NCI-H748 treated with DMSO at 0.1 percent for 48 hours (cell line): ENCODE measurements at regions not wholly inside any gene's neighbourhood (a gene's known extent, or its start where the extent isn't known, plus 50 kb on each side); places are given as distances from the start of the nearest gene placed in this dataset.

ENCODE experiments used
- DNase-seq: peaks from one replicate; lab custom pipeline; 2025; lab: John Stamatoyannopoulos, UW

- no peak for DNase-seq
Observed at GRCh38 chr7:116083796-116084195, 53.2 kb upstream of the TFEC start.

- no peak for DNase-seq
Observed at GRCh38 chr7:116086547-116087045, 56.0 kb upstream of the TFEC start.

GRCh38 chr7:116087291-116087690 lies 56.7 kb upstream of the TFEC start:
- DNase-seq, result no peak

GRCh38 chr7:116087984-116088383 lies 57.4 kb upstream of the TFEC start:
- DNase-seq, result no peak

GRCh38 chr7:116089293-116089692 lies 58.7 kb upstream of the TFEC start:
- DNase-seq, result no peak

- no peak for DNase-seq
Observed at GRCh38 chr7:116093516-116094301, 63.1 kb upstream of the TFEC start.

- DNase-seq, result no peak
Observed at GRCh38 chr7:116095396-116095795, 64.8 kb upstream of the TFEC start.

- peak; percentile 11 for DNase-seq
Observed at GRCh38 chr7:116097365-116098009, 66.9 kb upstream of the TFEC start.

GRCh38 chr7:116098175-116098574 lies 67.6 kb upstream of the TFEC start:
- DNase-seq, result no peak

GRCh38 chr7:116100626-116101025 lies 70.1 kb upstream of the TFEC start:
- DNase-seq, result no peak

- DNase-seq, result no peak
Observed at GRCh38 chr7:116101704-116102103, 71.1 kb upstream of the TFEC start.

- DNase-seq, result no peak
Observed at GRCh38 chr7:116111475-116111874, 80.9 kb upstream of the TFEC start.

- DNase-seq, result no peak
Observed at GRCh38 chr7:116113310-116113709, 82.7 kb upstream of the TFEC start.

GRCh38 chr7:116120839-116121238 lies 89.5 kb upstream of the TES start:
- DNase-seq, result no peak

GRCh38 chr7:116122972-116123595 lies 87.3 kb upstream of the TES start:
- DNase-seq, result peak; percentile 42

- no peak for DNase-seq
Observed at GRCh38 chr7:116128139-116128538, 82.2 kb upstream of the TES start.

GRCh38 chr7:116135306-116135705 lies 75.0 kb upstream of the TES start:
- no peak for DNase-seq

- peak; percentile 56 for DNase-seq
Observed at GRCh38 chr7:116138202-116138801, 72.0 kb upstream of the TES start.

- no peak for DNase-seq
Observed at GRCh38 chr7:116139007-116139406, 71.3 kb upstream of the TES start.

- no peak for DNase-seq
Observed at GRCh38 chr7:116139807-116140206, 70.5 kb upstream of the TES start.

GRCh38 chr7:116142374-116142773 lies 68.0 kb upstream of the TES start:
- DNase-seq, result no peak

- no peak for DNase-seq
Observed at GRCh38 chr7:116142850-116143249, 67.5 kb upstream of the TES start.
